ENCODE measurements at regions not wholly inside any gene's neighbourhood (a gene's known extent, or its start where the extent isn't known, plus 50 kb on each side); places are given as distances from the start of the nearest gene placed in this dataset.
"Not testable (repeated sequence)": the region's sequence is repeated elsewhere in the genome, so short reads cannot be mapped to it uniquely, and the experiment has no call there.

GRCh38 chr13:87537951-87538350 lies 133.2 kb upstream of the SLITRK5 start:
- no peak for DNase-seq (ENCODE audit: low spot score)

DNA sequence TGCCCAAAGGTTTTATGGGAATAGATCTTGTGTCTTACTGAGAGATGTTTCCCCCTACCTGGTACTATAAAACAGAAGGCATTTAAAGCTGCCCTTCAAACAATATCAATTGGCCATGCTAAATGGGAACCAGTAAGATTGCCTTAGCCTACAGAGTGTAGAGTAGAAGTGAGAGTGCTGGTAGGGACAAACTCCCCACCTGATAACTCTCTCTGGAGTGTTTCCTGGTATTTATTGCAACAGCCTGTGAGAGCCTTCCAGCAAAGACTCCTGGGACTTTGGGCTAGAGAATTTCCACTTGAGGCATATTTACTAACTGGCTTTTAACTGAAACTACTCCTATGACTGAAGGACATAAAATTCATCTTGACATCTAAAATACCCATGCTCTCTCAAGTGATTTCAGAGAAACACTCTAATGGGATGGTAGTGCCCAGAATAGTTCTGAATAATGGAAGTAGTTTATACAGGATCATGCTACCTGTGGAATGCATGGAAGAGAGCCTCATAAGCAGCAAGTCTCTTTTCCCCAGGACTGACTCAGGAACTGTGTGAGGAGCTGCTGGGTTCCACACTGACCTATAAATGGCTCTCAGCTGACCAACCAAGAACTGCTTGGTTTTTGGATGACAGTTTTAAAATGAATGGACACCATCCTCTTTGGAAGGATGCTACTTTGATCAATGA lies 132.7 kb upstream of the SLITRK5 start:
- DNase-seq (ENCODE audit: low spot score): no peak

- DNase-seq (ENCODE audit: low spot score): no peak
Observed at GRCh38 chr13:87553142-87553541, 118.0 kb upstream of the SLITRK5 start.

- no peak for DNase-seq (ENCODE audit: low spot score)
Observed at GRCh38 chr13:87554045-87554444, 117.1 kb upstream of the SLITRK5 start.

- no peak for DNase-seq (ENCODE audit: low spot score)
Observed at GRCh38 chr13:87557788-87558187, 113.4 kb upstream of the SLITRK5 start.

DNA sequence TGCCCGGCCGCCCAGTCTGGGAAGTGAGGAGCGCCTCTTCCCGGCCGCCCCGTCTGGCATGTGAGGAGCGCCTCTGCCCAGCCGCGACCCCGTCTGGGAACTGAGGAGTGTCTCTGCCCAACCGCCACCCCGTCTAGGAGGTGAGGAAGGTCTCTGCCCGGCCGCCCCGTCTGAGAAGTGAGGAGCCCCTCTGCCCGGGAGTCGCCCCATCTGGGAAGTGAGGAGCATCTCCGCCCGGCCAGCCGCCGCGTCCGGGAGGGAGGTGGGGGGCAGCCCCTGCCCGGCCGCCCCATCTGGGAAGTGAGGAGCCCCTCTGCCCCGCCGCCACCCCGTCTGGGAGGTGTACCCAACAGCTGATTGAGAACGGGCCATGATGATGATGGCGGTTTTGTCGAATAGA lies 109.6 kb upstream of the SLITRK5 start:
- not testable (repeated sequence) for DNase-seq (ENCODE audit: low spot score)

DNA sequence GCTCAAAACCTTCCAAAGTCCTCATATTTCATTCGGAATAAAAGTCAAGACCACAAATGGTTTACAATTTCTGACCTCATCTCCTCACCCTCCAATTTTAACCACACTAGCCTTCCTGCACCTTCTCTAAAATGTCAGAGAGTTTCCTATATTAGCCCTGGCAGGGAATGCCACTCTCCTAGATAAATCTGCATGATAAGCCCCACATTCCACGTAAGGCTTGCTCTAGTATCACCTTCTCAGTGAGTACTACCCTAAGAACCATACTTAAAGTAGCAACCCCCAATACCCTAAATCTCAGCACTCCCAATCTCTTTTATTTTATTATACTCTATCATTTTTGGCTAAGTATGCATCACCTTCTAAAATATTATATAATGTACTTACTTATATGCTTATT lies 100.5 kb upstream of the SLITRK5 start:
- no peak for DNase-seq (ENCODE audit: low spot score)

DNA sequence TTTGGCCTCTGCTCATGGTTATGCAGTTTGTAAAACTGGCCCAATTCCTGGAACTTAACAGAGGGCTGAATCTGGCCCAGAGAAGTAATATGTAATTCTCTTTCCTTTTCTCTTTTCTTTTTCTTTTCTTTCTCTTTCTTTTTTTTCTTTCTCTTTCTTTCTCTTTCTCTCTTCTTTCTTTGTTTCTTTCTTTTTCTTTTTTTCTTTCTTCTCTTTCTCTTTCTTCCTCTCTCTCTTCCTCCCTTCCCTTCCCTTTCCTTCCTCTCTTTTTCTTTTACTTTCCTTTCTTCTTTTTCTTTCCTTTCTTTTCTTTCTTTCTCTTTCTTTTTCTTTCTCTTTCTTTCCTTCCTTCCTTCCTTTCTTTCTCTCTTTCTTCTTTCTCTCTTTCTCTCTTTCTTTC lies 88.8 kb upstream of the SLITRK5 start:
- no peak for DNase-seq (ENCODE audit: low spot score)

DNA sequence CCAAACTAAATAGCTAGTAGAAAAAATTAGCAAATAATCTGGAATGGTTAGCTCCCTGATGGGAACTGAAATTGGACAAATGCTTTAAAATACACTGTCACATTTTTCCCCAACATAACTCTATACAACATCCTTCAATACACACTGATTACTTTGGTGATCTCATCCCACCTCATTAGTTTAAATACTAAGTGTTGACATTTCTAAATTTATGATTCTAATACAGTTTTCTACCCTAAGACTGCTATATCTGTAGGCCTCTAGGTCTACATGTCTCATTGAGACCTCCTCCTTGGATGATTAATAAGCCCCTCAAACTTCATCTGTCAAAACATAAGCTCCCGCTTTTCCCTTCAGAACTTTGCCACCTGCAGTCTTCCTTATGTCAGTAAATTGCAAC lies 80.7 kb upstream of the SLITRK5 start:
- DNase-seq (ENCODE audit: low spot score): no peak

DNA sequence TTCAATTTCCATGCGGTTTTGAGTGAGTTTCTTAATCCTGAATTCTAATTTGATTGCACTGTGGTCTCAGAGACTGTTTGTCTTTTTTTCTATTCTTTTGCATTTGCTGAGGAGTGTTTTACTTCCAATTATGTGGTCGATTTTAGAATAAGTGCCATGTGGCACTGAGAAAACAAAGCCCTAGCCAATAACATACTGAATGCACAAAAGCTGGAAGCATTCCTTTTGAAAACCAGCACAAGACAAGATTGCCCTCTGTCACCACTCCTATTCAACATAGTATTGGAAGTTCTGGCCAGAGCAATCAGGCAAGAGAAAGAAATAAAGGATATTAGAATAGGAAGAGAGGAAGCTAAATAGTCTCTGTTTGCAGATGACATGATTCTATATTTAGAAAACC lies 66.7 kb upstream of the SLITRK5 start:
- not testable (repeated sequence) for DNase-seq (ENCODE audit: low spot score)

GRCh38 chr13:87607266-87607665 lies 63.9 kb upstream of the SLITRK5 start:
- no peak for DNase-seq (ENCODE audit: low spot score)

DNA sequence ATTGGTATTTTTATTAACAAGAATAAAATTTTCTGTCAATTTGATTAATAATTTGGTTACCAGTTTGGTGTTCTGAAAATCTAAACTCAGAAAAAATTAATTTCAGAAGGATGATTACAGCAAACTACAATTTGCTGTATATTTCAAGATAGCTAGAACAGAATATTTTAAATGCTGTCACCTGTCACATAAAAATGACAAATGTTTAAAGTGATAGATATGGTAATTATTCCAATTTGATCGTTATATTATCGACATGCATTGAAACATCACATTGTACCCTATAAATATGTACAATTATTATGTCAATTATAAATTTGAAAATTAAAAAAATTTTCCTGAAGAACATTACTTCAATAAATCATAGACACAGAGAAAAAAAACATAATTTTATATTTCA lies 56.9 kb upstream of the SLITRK5 start:
- no peak for DNase-seq (ENCODE audit: low spot score)
